ENCODE measurements at regions not wholly inside any gene's neighbourhood (a gene's known extent, or its start where the extent isn't known, plus 50 kb on each side); places are given as distances from the start of the nearest gene placed in this dataset.
"Not testable (repeated sequence)": the region's sequence is repeated elsewhere in the genome, so short reads cannot be mapped to it uniquely, and the experiment has no call there.

- DNase-seq (ENCODE audit: low spot score in 2 of 2), result no peak
- WGBS, result 67% methylated on average over 12 of the region's 12 CpGs
Measured at GRCh38 chr7:156368053-156368843, 272.3 kb upstream of the RNF32 start.

GRCh38 chr7:156363751-156364150 lies 276.8 kb upstream of the RNF32 start:
- no peak for DNase-seq (ENCODE audit: low spot score in 2 of 2)
- H3K27ac ChIP-seq, result no peak overlapping the region
- H3K36me3 ChIP-seq, result no peaks in the 10 kb centered on the region
- H3K4me1 ChIP-seq, result no peaks in the 10 kb centered on the region
- 88% methylated on average over 5 of the region's 5 CpGs for WGBS
- no peaks in the 10 kb centered on the region for H3K9me3 ChIP-seq
- H3K4me3 ChIP-seq, result no peak overlapping the region
- H3K27me3 ChIP-seq, result no peaks in the 10 kb centered on the region
- TF ChIP-seq POLR2A (IDR thresholded peaks at IDR 0.05) (no peak), CTCF (IDR thresholded peaks at IDR 0.05) (no peak), POLR2AphosphoS5 (IDR thresholded peaks at IDR 0.05) (no peak), EP300 (IDR thresholded peaks at IDR 0.05) (no peak)

More at GRCh38 chr7:156368053-156368843, 272.3 kb upstream of the RNF32 start:
- Histone ChIP-seq H3K27ac (no peak overlapping the region), H3K27me3 (no peaks in the 10 kb centered on the region), H3K4me1 (no peaks in the 10 kb centered on the region), H3K36me3 (no peaks in the 10 kb centered on the region), H3K9me3 (peaks cover 6% of the 10 kb centered on the region), H3K4me3 (no peak overlapping the region)
- no peak for TF ChIP-seq POLR2A (IDR thresholded peaks at IDR 0.05)
- TF ChIP-seq CTCF (IDR thresholded peaks at IDR 0.05), result no peak
- no peak for TF ChIP-seq POLR2AphosphoS5 (IDR thresholded peaks at IDR 0.05)
- TF ChIP-seq EP300 (IDR thresholded peaks at IDR 0.05), result no peak

GRCh38 chr7:156360835-156361234 lies 279.7 kb upstream of the RNF32 start:
- TF ChIP-seq POLR2A (IDR thresholded peaks at IDR 0.05), result no peak
- TF ChIP-seq CTCF (IDR thresholded peaks at IDR 0.05), result no peak
- TF ChIP-seq POLR2AphosphoS5 (IDR thresholded peaks at IDR 0.05), result no peak
- TF ChIP-seq EP300 (IDR thresholded peaks at IDR 0.05), result no peak
- Histone ChIP-seq H3K9me3 (no peaks in the 10 kb centered on the region), H3K4me1 (no peaks in the 10 kb centered on the region), H3K36me3 (no peaks in the 10 kb centered on the region), H3K27ac (no peak overlapping the region), H3K4me3 (no peak overlapping the region), H3K27me3 (no peaks in the 10 kb centered on the region)
- no peak for DNase-seq (ENCODE audit: low spot score in 2 of 2)
- 39% methylated on average over 6 of the region's 6 CpGs for WGBS

- Histone ChIP-seq H3K27ac (no peak overlapping the region), H3K27me3 (no peaks in the 10 kb centered on the region), H3K4me3 (no peak overlapping the region), H3K4me1 (no peaks in the 10 kb centered on the region), H3K36me3 (no peaks in the 10 kb centered on the region), H3K9me3 (no peaks in the 10 kb centered on the region)
- DNase-seq (ENCODE audit: low spot score in 2 of 2), result no peak
- TF ChIP-seq EP300 (IDR thresholded peaks at IDR 0.05), result no peak
- no peak for TF ChIP-seq CTCF (IDR thresholded peaks at IDR 0.05)
- TF ChIP-seq POLR2AphosphoS5 (IDR thresholded peaks at IDR 0.05), result no peak
- TF ChIP-seq POLR2A (IDR thresholded peaks at IDR 0.05), result no peak
- WGBS, result 60% methylated on average over 5 of the region's 5 CpGs
Measured at GRCh38 chr7:156356551-156356950, 284.0 kb upstream of the RNF32 start.

- H3K4me3 ChIP-seq, result no peak overlapping the region
- no peaks in the 10 kb centered on the region for H3K9me3 ChIP-seq
- no peak overlapping the region for H3K27ac ChIP-seq
- no peaks in the 10 kb centered on the region for H3K4me1 ChIP-seq
- TF ChIP-seq POLR2A (IDR thresholded peaks at IDR 0.05) (no peak), EP300 (IDR thresholded peaks at IDR 0.05) (no peak), CTCF (IDR thresholded peaks at IDR 0.05) (no peak), POLR2AphosphoS5 (IDR thresholded peaks at IDR 0.05) (no peak)
- no peaks in the 10 kb centered on the region for H3K27me3 ChIP-seq
- 87% methylated on average over 7 of the region's 7 CpGs for WGBS
- no peaks in the 10 kb centered on the region for H3K36me3 ChIP-seq
- DNase-seq (ENCODE audit: low spot score in 2 of 2), result no peak
Measured at GRCh38 chr7:156353352-156353751, 287.2 kb upstream of the RNF32 start.

- not testable (repeated sequence) for H3K27ac ChIP-seq; H3K4me3 ChIP-seq; H3K4me1 ChIP-seq; DNase-seq (ENCODE audit: low spot score in 2 of 2); H3K9me3 ChIP-seq; H3K36me3 ChIP-seq; H3K27me3 ChIP-seq
- 88% methylated on average over 14 of the region's 25 CpGs for WGBS
Measured at GRCh38 chr7:156347703-156348248, 292.8 kb upstream of the RNF32 start.

All from suprapubic skin (tissue), 4 donors.